HG02852 (cell line): ENCODE measurements at regions not wholly inside any gene's neighbourhood (a gene's known extent, or its start where the extent isn't known, plus 50 kb on each side); places are given as distances from the start of the nearest gene placed in this dataset.

Experiments
- ATAC-seq: cut with Tn5 transposase; IDR thresholded peaks from one replicate; pipeline ENCODE4 v1.9.1; 2021; ENCODE audit warnings: mild to moderate bottlenecking, moderate library complexity; ENCODE audit not compliant: unreplicated experiment

DNA sequence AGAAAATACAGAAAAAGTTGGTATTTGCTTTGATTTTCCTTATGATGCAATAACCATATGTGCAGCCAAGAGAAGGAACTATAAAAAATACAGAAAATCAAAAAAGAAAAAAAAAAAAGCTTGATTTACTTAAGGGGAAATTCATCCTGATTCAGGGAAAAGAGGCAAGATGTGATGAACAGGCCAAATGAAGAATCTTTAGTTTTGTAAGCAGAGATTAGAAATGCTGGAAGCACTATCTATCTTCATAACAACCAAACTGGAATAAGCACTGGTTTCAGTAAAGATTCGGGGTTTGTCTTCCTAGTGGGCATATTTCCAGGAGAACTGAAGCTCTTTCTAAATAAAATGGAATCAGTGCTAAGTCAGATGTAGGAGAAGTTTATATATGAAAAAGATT is 82.9 kb upstream of the KCNIP4 start:
- no peak for ATAC-seq

DNA sequence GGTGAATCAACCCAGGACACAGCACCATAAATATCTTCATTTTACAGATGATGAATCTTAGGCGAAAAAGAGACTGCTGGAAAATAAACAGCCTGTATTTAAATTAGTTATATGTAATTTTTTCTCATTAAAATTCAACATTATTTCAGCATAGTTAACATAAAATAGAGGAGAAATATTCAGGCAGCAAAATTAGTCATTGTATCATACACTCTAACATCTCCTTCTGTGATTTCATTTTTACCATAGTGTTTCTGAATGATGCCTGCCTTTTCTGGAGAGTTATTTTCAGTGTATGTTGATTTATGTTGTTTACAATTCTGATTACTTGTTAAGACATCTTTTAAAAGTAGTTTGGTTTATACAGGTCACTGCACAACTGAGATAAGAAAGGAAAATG is 82.3 kb upstream of the KCNIP4 start:
- ATAC-seq, result no peak

DNA sequence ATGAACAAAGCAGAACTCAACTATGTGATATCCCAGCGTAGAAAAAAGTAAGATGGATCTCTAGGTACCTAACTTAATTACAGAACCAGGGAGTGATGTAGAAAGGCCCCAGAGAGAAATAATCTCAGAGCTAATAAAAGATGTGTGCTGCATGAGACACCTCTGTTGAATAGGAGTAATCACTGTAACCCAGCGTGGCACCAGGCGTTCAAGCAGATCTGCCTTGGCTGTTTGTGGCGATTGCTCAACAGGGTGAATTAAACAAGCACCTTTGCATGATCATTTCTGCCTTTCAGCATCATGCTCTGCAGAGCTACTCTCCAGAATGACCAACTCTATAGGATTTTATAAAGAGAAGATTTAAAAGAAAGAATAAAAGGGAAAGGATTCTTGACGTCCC is 81.7 kb upstream of the KCNIP4 start:
- ATAC-seq, result no peak

DNA sequence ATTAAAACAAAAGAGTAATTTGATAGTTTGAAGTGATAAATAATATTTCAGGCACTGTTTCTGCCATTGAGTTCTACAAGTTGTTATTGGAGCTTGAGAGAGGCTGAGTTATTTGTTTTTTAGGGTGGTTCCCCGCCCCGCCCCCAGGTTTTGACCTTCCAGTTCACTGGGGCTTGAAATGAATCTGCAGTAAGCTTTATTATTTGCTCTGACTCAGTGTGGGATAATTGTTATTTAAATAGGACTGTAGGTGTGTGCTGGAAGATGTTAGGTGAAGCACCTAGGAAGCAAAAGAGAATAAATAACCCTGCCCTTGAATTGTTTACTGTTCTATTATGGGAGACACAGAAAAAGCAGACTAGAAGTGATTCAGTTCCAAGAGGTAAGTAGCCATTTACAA is 81.2 kb upstream of the KCNIP4 start:
- no peak for ATAC-seq

- no peak for ATAC-seq
These were observed 72.5 kb upstream of the KCNIP4 start for GRCh38 chr4:22021106-22021505.

DNA sequence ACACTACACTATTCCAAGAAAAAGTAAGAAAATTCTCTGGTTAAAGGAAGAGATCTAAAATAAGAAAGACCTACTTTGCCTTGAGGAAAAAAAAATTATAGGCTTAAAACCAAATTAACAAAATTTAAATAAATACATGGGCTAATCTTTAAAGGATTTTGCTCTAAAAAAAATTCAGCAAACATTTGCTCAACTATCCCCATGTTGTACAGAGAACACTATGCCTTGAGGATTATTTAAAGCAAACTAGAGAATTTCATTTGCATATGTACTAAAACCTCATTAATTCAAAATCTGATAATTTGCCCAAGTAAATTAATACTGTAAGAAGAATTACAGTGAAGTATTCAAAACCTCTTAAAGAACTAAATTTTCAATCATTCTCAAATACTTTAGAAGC is 71.6 kb upstream of the KCNIP4 start:
- ATAC-seq, result no peak

DNA sequence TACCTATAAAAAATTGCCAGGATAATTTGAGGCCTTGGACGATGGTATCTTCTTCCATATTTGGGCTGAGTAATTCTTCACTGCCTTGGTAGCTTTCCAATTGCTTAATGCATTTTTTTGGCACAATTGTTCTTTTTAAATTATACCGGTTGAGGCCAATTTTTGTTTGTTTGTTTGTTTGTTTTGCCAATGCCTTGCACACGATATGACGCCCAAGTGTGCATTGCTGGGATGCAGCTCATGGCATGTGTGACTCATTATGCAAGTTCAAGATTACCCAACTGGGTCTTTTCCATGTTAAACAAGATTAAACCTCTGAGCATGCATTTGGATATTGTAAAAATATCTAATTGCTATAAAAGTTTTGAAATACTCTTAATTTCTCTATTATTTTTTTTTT is 71.1 kb upstream of the KCNIP4 start:
- no peak for ATAC-seq

GRCh38 chr4:22014222-22014741 is 65.7 kb upstream of the KCNIP4 start:
- ATAC-seq, result no peak

DNA sequence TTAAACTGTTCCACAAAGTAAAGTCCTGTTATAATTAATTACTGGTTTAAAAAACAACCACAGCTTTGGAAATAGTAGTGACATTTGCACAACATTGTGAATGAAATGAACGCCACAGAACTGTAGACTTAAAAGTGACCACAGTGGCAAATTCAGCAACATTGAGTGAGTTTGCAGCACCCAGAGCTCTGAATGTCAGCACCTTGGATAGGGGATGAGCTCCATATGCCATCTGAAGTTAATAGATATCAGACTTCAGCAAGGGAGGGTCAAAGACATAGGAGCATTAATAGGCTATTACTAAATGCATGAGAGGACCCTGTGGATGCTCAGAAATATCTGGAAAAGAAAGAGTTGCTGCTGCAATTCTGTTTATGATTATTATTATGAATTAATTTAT is 55.3 kb upstream of the KCNIP4 start:
- no peak for ATAC-seq
